ENCODE measurements at regions not wholly inside any gene's neighbourhood (a gene's known extent, or its start where the extent isn't known, plus 50 kb on each side); places are given as distances from the start of the nearest gene placed in this dataset.

DNA sequence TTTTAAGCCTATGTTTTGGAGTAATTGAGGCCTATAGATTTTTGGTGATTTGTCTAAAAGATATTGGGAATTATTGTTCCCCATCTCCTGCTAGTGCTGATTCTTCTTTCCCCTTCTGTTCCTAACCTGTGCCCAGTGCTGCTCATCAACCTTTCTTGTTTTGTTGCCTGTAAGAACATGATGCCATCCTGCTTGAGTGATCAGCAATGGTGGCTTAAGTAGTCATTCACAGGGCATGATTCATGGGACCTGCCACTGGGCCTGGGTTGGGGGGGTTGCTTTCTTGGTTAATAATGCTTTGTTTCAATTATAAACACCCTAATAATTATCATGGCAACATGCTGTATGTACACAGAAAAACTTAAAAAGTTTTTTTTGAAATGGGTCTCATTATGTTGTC, 562.9 kb upstream of the SETBP1 start:
- no peaks in the 10 kb centered on the region for H3K9me3 ChIP-seq (ENCODE audit: control insufficient read depth, insufficient read depth, low read depth, low read length)
- H3K4me1 ChIP-seq (ENCODE audit: control insufficient read depth, insufficient read depth, low read length): no peaks in the 10 kb centered on the region
- H3K27ac ChIP-seq (ENCODE audit: extremely low read depth, low read depth, low read length): no peak overlapping the region
- ChIA-PET CTCF (interaction anchor here (0.6 to 3.3 kb wide), 3 partner anchors 8 to 455 kb away, joined by 3 to 13 read pairs (median 4); no protein-coding TSS in a partner anchor), POLR2A (no interaction called here)
- no peak for TF ChIP-seq ZNF423 (tag by site-specific recombination; IDR thresholded peaks at IDR 0.05)
- TF ChIP-seq ZBTB17 (tag by site-specific recombination; IDR thresholded peaks at IDR 0.05): no peak
- TF ChIP-seq ZXDB (tag by site-specific recombination; IDR thresholded peaks at IDR 0.05): no peak
- no peak for TF ChIP-seq TSHZ1 (tag by site-specific recombination; IDR thresholded peaks at IDR 0.05; ENCODE audit: borderline replicate concordance)
- TF ChIP-seq HOXC10 (CRISPR knock-in tag; IDR thresholded peaks at IDR 0.05): no peak
- no peaks in the 10 kb centered on the region for H3K36me3 ChIP-seq (ENCODE audit: control insufficient read depth in 2 of 2, insufficient read depth in 1 of 2, low read length in 2 of 2)
- H3K4me3 ChIP-seq (ENCODE audit: low read depth, low read length): no peak overlapping the region

GRCh38 chr18:44119607-44120006, 561.1 kb upstream of the SETBP1 start:
- H3K4me3 ChIP-seq (ENCODE audit: low read depth, low read length): no peak overlapping the region
- CTCF ChIA-PET: interaction anchor here (0.6 to 3.3 kb wide), 3 partner anchors 11 to 471 kb away, joined by 3 to 13 read pairs (median 4); no protein-coding TSS in a partner anchor
- H3K27ac ChIP-seq (ENCODE audit: extremely low read depth, low read depth, low read length): no peak overlapping the region
- no peak for TF ChIP-seq ZNF341 (tag by site-specific recombination; IDR thresholded peaks at IDR 0.05; ENCODE audit: low read depth)
- no peak for TF ChIP-seq ZNF404 (tag by site-specific recombination; IDR thresholded peaks at IDR 0.05)
- no peak for TF ChIP-seq ZNF521 (tag by site-specific recombination; IDR thresholded peaks at IDR 0.05)
- TF ChIP-seq ZNF366 (tag by site-specific recombination; conservative IDR thresholded peaks at IDR 0.05): no peak
- TF ChIP-seq ZNF37A (tag by site-specific recombination; IDR thresholded peaks at IDR 0.05): no peak
- TF ChIP-seq KLF1 (tag by site-specific recombination; IDR thresholded peaks at IDR 0.05): no peak
- no peaks in the 10 kb centered on the region for H3K4me1 ChIP-seq (ENCODE audit: control insufficient read depth, insufficient read depth, low read length)
- H3K9me3 ChIP-seq (ENCODE audit: control insufficient read depth, insufficient read depth, low read depth, low read length): no peaks in the 10 kb centered on the region
- POLR2A ChIA-PET: no interaction called here
- H3K36me3 ChIP-seq (ENCODE audit: control insufficient read depth in 2 of 2, insufficient read depth in 1 of 2, low read length in 2 of 2): no peaks in the 10 kb centered on the region

DNA sequence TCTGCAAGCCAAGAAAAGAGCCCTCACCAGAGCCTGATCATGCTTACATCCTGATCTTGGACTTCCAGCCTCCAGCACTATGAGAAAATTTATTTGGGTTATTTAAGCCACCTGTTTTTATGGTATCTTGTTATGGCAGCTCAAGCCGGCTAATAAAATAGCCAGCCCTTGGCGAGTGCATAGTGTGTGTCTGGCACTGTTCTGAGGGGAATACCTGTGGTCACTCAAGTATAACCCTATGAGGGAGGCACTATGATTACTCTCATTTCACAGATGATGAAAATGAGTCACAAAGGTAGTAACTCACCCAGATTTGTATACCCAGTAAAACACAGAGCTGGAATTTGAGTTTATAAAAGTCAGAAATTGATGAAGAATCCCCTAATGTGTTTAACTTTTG, 556.9 kb upstream of the SETBP1 start:
- CTCF ChIA-PET: no interaction called here
- Histone ChIP-seq H3K9me3 (ENCODE audit: control insufficient read depth, insufficient read depth, low read depth, low read length) (no peaks in the 10 kb centered on the region), H3K4me1 (ENCODE audit: control insufficient read depth, insufficient read depth, low read length) (no peaks in the 10 kb centered on the region), H3K36me3 (ENCODE audit: control insufficient read depth in 2 of 2, insufficient read depth in 1 of 2, low read length in 2 of 2) (no peaks in the 10 kb centered on the region), H3K4me3 (ENCODE audit: low read depth, low read length) (no peak overlapping the region), H3K27ac (ENCODE audit: extremely low read depth, low read depth, low read length) (no peak overlapping the region)
- POLR2A ChIA-PET: no interaction called here
- TF ChIP-seq ZBTB49 (tag by site-specific recombination; IDR thresholded peaks at IDR 0.05; ENCODE audit: low read depth) (no peak), ZNF610 (tag by site-specific recombination; IDR thresholded peaks at IDR 0.05; ENCODE audit: borderline replicate concordance) (no peak), ZFP37 (tag by site-specific recombination; IDR thresholded peaks at IDR 0.05) (no peak), CTCF (tag by site-specific recombination; IDR thresholded peaks at IDR 0.05) (no peak), ZNF561 (tag by site-specific recombination; IDR thresholded peaks at IDR 0.05; ENCODE audit: borderline replicate concordance) (no peak), GLIS1 (tag by site-specific recombination; IDR thresholded peaks at IDR 0.05) (no peak)
- TF ChIP-seq, protein P1, sequence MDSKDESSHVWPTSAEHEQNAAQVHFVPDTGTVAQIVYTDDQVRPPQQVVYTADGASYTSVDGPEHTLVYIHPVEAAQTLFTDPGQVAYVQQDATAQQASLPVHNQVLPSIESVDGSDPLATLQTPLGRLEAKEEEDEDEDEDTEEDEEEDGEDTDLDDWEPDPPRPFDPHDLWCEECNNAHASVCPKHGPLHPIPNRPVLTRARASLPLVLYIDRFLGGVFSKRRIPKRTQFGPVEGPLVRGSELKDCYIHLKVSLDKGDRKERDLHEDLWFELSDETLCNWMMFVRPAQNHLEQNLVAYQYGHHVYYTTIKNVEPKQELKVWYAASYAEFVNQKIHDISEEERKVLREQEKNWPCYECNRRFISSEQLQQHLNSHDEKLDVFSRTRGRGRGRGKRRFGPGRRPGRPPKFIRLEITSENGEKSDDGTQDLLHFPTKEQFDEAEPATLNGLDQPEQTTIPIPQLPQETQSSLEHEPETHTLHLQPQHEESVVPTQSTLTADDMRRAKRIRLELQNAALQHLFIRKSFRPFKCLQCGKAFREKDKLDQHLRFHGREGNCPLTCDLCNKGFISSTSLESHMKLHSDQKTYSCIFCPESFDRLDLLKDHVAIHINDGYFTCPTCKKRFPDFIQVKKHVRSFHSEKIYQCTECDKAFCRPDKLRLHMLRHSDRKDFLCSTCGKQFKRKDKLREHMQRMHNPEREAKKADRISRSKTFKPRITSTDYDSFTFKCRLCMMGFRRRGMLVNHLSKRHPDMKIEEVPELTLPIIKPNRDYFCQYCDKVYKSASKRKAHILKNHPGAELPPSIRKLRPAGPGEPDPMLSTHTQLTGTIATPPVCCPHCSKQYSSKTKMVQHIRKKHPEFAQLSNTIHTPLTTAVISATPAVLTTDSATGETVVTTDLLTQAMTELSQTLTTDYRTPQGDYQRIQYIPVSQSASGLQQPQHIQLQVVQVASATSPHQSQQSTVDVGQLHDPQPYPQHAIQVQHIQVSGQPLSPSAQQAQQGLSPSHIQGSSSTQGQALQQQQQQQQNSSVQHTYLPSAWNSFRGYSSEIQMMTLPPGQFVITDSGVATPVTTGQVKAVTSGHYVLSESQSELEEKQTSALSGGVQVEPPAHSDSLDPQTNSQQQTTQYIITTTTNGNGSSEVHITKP (tag by site-specific recombination; IDR thresholded peaks at IDR 0.05): no peak
- TF ChIP-seq, protein P2, sequence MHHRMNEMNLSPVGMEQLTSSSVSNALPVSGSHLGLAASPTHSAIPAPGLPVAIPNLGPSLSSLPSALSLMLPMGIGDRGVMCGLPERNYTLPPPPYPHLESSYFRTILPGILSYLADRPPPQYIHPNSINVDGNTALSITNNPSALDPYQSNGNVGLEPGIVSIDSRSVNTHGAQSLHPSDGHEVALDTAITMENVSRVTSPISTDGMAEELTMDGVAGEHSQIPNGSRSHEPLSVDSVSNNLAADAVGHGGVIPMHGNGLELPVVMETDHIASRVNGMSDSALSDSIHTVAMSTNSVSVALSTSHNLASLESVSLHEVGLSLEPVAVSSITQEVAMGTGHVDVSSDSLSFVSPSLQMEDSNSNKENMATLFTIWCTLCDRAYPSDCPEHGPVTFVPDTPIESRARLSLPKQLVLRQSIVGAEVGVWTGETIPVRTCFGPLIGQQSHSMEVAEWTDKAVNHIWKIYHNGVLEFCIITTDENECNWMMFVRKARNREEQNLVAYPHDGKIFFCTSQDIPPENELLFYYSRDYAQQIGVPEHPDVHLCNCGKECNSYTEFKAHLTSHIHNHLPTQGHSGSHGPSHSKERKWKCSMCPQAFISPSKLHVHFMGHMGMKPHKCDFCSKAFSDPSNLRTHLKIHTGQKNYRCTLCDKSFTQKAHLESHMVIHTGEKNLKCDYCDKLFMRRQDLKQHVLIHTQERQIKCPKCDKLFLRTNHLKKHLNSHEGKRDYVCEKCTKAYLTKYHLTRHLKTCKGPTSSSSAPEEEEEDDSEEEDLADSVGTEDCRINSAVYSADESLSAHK (tag by site-specific recombination; IDR thresholded peaks at IDR 0.05): no peak

Measured in HEK293 (cell line).